ENCODE measurements at regions not wholly inside any gene's neighbourhood (a gene's known extent, or its start where the extent isn't known, plus 50 kb on each side); places are given as distances from the start of the nearest gene placed in this dataset.
A peak's percentile ranks its signal among the peaks of the same experiment; 100 is the strongest.

GRCh38 chr2:221097949-221098348 lies 474.2 kb downstream of the EPHA4 start:
- no peak for ATAC-seq
- DNase-seq = no peak
- intact Hi-C loops (cut with DNase I) = no loop called here

DNA sequence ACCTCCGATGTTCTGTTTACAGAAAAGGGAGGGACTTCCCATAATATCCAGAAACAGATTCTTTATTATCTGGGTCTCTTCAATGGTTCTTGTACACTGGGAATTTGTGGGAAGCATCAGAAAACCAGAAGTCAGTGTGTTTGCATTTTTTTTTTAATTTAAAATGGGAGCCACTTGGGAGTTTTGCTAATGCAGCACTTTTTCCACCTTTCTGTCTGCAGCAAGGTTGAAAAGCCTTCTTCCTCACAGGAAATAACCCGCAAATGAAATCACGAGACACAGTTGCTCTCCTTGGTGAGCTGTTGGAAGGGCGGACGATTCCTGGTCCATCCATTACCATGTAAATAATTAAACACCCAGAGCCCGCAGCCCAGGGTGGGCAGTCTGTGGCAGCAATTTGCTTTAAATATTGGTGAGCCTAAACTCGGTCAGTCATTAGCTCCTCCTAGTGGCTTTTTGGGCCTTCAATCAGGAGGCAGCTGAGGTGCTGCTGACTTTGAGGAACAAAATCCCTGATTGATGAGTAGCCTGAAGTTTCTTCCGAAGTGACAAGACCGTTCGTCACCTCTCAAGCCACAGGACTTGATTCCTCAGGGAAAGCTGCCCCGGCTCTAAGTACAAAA lies 471.5 kb downstream of the EPHA4 start:
- DNase-seq = no peak
- ATAC-seq = no peak
- intact Hi-C loops (cut with DNase I) = no loop called here

DNA sequence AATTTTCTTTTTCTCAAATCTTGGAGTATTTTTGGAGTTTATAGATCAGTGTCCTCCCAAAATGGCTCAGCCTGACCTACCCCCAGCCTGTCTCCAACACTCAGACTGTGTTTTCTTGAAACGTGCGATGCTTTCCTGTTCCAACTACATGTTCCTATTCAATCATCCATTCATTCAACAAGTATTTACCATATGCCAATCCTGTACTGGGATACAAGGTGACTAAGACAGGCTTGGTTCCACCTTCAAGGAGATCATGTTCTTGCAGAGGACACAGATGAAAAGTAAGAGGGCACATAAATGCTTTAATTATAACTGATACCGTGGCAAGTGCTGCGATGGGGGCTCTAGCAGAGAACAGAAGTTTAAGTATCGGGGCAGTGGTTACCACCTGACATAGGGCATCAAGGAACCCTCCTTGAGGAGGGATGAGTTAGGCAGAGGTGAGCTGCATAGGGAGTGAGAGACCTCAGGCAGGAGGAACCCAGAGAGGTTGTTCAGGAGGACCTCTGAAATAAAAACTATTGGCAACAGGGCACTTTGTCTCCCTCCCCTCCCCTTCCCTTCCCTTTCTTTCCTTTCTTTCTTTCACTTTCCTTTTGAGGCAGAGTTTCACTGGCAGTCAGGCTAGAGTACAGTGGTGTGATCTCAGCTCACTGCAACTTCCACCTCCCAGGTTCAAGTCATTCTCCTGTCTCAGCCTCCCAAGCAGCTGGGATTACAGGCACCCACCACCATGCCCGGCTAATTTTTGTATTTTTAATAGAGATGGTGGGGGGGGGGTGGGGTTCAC lies 469.0 kb downstream of the EPHA4 start:
- no peak for ATAC-seq
- intact Hi-C loops (cut with DNase I) = no loop called here
- no peak for DNase-seq

- intact Hi-C loops (cut with DNase I) = loop anchor here in 1 of 2 donors (1.0 to 2.0 kb wide), 2 partner anchors 31 to 469 kb away; partner anchors contain the start of gene EPHA4
- peak; percentile 34 to 74 for ATAC-seq
- peak; percentile 74 for DNase-seq
Measured at GRCh38 chr2:221103930-221104329, 468.2 kb downstream of the EPHA4 start.

- peak; percentile 92 for DNase-seq
- intact Hi-C loops (cut with DNase I) = loop anchor here in 1 of 2 donors (1.0 to 2.0 kb wide), 2 partner anchors 31 to 468 kb away; partner anchors contain the start of gene EPHA4
Measured at GRCh38 chr2:221104361-221104811, 467.7 kb downstream of the EPHA4 start.

GRCh38 chr2:221106241-221106640 lies 465.9 kb downstream of the EPHA4 start:
- intact Hi-C loops (cut with DNase I) = no loop called here
- ATAC-seq (no peak), DNase-seq (no peak)

More at GRCh38 chr2:221104361-221104811, 467.7 kb downstream of the EPHA4 start:
- peak; percentile 98 to 99 for ATAC-seq

GRCh38 chr2:221107424-221107823 lies 464.7 kb downstream of the EPHA4 start:
- ATAC-seq (no peak), DNase-seq (no peak)
- intact Hi-C loops (cut with DNase I) = no loop called here

GRCh38 chr2:221109552-221109951 lies 462.6 kb downstream of the EPHA4 start:
- intact Hi-C loops (cut with DNase I) = no loop called here
- ATAC-seq = no peak
- DNase-seq = no peak

DNA sequence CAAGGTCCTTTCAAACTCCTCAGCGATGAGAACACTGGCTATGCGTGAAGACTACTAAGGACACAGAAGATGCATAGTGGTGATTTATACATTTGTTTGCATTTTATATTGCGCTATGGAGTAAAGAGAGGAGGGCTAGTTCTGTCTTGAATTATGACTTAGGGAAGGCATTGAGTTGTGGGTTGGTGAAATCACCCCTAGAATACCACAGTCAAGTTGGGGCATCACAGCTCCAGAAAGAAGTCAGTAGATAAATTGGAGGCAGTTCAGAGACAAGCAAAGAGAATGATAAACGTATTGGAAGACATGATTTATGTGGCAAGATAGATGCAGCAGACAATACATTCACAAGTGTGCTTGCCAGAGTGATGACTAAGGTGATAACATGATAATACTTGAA lies 460.4 kb downstream of the EPHA4 start:
- intact Hi-C loops (cut with DNase I) = no loop called here
- ATAC-seq (no peak), DNase-seq (no peak)

- DNase-seq = no peak
- no peak for ATAC-seq
- intact Hi-C loops (cut with DNase I) = no loop called here
Measured at GRCh38 chr2:221112744-221113143, 459.4 kb downstream of the EPHA4 start.

DNA sequence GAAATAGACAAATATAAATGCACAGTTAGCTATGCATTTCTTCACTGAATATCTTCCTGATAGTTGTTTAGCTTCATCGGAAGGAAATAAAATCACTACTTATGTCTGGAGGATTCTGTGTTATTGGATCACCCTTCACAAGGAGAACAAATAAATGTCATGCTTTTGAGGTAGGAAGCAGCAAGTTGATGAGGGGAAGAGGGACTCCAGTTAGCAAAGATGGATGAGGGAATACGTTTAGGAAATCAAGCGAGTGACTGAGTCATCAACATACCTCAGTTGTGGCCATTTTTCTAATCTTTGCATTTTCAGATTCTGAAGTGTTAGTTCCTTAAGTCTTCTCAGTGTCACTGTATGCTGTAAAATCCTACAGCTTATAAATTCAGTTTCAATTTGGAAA lies 456.2 kb downstream of the EPHA4 start:
- intact Hi-C loops (cut with DNase I) = no loop called here
- DNase-seq (no peak), ATAC-seq (no peak)

DNA sequence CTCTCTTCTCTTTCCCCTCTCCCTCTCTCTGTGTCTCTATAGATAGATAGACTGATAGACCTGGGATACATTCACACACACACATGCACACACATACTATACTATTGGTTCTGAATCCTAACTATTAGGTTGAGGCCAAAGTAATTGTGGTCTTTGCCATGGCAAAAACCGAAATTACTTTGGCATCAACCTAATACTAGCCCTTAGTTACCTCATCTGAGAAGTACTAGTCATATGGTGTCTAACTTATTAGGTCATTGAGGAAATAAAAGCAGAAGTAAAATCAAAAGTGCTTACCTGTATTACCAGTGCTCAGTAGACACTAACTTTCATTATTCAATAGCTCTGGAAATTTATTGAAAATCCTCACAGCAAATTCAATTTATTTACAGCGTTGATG lies 451.5 kb downstream of the EPHA4 start:
- DNase-seq = no peak
- intact Hi-C loops (cut with DNase I) = no loop called here
- no peak for ATAC-seq

DNA sequence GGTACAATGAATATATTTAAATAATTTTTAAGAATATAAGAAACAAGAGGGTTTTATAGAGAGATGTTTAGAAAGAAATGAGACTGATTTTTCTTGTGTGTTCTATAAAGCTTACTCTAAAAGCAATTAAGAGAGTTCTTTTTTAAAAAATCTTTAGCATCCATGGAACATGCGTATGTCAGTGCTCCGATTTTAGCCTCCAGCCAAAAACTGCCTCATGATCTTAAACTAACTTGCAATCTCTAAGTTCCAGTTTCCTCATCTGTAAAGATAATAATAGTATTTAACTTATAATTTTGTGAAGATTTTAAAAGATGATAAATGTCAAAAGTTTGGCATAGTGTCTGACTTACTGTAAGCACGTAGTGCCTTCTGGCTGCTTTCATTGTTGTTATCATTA lies 448.7 kb downstream of the EPHA4 start:
- intact Hi-C loops (cut with DNase I) = no loop called here
- DNase-seq = no peak
- no peak for ATAC-seq

DNA sequence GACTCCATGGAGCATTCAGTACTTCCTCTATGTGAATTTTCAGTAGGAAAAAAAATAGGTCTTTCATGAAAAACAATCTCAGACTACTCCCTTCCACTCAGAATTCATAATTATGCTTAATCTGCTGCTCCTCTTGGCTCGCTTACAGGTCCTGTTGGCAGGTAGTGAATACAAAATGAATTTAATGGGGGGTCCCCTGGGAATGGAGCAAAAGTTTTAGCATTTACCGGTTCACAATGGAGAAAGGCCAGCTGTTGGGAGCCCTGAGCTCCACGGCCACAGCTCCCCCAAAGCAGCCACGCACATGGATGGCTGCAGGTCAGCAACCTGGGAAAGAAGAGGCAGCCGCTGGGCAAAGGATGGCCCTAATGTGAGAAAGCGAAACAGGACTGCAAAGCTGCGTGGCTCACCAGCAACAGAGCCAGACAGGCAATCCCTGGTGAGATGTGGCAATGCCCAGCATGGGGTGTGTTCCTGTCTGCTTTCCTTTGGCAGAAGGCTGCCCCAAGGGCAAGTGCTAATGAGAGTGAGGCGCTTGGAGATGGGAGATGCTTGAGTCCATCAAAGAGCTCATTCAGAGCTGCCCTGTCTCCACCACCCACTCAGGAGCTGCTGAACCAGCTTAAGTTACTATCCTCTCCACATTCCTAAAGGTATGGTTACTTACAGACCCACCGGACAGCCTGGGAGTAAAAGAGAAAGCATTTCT lies 447.4 kb downstream of the EPHA4 start:
- ATAC-seq (peak in 1 of 2 donors; percentile 53), DNase-seq (no peak)
- intact Hi-C loops (cut with DNase I) = no loop called here

GRCh38 chr2:221125691-221126090 lies 446.4 kb downstream of the EPHA4 start:
- DNase-seq (no peak), ATAC-seq (no peak)
- intact Hi-C loops (cut with DNase I) = no loop called here

GRCh38 chr2:221129657-221130056 lies 442.4 kb downstream of the EPHA4 start:
- ATAC-seq (no peak), DNase-seq (no peak)
- intact Hi-C loops (cut with DNase I) = no loop called here

GRCh38 chr2:221130431-221130830 lies 441.7 kb downstream of the EPHA4 start:
- no peak for ATAC-seq
- DNase-seq = no peak
- intact Hi-C loops (cut with DNase I) = no loop called here

- intact Hi-C loops (cut with DNase I) = no loop called here
- DNase-seq = no peak
Measured at GRCh38 chr2:221133941-221134340, 438.2 kb downstream of the EPHA4 start.

GRCh38 chr2:221134718-221135117 lies 437.4 kb downstream of the EPHA4 start:
- DNase-seq (no peak), ATAC-seq (no peak)
- intact Hi-C loops (cut with DNase I) = no loop called here

More at GRCh38 chr2:221133941-221134340, 438.2 kb downstream of the EPHA4 start:
- ATAC-seq = no peak

- intact Hi-C loops (cut with DNase I) = no loop called here
- ATAC-seq = no peak
- DNase-seq = no peak
Measured at GRCh38 chr2:221135699-221136098, 436.4 kb downstream of the EPHA4 start.
